ENCODE measurements at regions not wholly inside any gene's neighbourhood (a gene's known extent, or its start where the extent isn't known, plus 50 kb on each side); places are given as distances from the start of the nearest gene placed in this dataset.

DNA sequence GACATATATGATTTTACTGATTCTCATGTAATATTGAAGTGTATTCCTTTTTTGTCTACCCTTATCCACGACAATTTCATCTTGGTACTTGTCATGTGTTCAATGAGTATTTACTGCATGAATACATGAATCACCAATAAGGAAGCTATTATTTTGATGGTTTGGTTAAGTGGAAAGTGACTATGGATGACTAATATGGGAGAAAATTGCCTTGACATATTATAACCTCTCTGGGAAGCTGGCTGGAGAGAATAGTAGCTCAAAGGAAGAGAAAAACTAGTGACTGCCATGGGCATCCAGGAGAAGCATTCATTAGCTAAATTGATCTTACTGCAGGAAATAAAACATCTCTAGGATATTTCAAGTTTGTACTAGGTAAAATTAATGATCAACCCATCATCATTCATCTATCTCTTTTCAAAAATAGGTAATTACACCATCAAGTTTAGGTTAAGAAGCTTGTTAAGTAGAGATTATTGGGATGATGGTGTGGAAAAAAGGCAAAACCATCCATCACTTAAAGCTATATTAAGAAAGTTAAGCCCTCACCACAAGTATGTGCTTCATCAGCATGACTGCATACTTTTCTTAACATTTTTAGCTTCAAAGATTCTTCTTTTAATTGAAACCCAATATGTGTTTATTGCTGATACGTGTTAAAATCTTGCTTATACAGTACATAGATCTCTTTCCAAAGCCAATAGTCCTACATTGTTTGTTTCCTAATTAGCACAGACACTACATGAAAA, 455.2 kb upstream of the ARPP21 start:
- H3K27ac ChIP-seq, result no peak overlapping the region

DNA sequence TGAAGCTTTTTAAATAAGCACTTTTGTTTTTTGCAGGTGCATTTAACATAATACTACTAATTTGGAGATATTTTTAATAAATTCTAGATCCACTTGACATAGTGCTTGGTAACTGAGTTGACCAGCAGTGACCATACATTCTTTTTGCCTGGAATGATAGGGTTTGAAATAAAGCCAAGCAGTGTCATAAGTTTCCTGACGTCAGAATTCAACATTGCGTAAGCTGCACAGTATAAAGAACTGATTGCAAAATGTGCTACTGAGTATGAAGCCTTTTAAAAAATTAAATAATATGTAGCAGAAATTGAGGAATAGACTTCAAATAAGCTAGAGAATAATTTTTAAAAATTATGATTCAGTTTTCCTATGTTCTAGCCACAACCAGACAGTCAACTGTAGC, 454.6 kb upstream of the ARPP21 start:
- Histone ChIP-seq H3K36me3 (no peaks in the 10 kb centered on the region), H3K9me3 (ENCODE audit: low read depth) (no peaks in the 10 kb centered on the region), H3K27me3 (no peaks in the 10 kb centered on the region), H3K27ac (no peak overlapping the region), H3K4me1 (ENCODE audit: low read depth) (no peaks in the 10 kb centered on the region), H3K4me3 (no peak overlapping the region)
- TF ChIP-seq, protein P1, sequence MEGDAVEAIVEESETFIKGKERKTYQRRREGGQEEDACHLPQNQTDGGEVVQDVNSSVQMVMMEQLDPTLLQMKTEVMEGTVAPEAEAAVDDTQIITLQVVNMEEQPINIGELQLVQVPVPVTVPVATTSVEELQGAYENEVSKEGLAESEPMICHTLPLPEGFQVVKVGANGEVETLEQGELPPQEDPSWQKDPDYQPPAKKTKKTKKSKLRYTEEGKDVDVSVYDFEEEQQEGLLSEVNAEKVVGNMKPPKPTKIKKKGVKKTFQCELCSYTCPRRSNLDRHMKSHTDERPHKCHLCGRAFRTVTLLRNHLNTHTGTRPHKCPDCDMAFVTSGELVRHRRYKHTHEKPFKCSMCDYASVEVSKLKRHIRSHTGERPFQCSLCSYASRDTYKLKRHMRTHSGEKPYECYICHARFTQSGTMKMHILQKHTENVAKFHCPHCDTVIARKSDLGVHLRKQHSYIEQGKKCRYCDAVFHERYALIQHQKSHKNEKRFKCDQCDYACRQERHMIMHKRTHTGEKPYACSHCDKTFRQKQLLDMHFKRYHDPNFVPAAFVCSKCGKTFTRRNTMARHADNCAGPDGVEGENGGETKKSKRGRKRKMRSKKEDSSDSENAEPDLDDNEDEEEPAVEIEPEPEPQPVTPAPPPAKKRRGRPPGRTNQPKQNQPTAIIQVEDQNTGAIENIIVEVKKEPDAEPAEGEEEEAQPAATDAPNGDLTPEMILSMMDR (IDR thresholded peaks at IDR 0.05; ENCODE audit: low read depth, low read length), result no peak
- DNase-seq (ENCODE audit: low read depth in 1 of 2, low spot score in 1 of 2), result peak in 1 of 2 donors; percentile 93

More for the DNA sequence above, 455.2 kb upstream of the ARPP21 start:
- Histone ChIP-seq H3K9me3 (ENCODE audit: low read depth) (no peaks in the 10 kb centered on the region), H3K36me3 (no peaks in the 10 kb centered on the region), H3K27me3 (no peaks in the 10 kb centered on the region), H3K4me1 (ENCODE audit: low read depth) (no peaks in the 10 kb centered on the region), H3K4me3 (no peak overlapping the region)
- TF ChIP-seq, protein P1 (IDR thresholded peaks at IDR 0.05; ENCODE audit: low read depth, low read length), result no peak
- DNase-seq (ENCODE audit: low read depth in 1 of 2, low spot score in 1 of 2), result peak in 1 of 2 donors; percentile 20

DNA sequence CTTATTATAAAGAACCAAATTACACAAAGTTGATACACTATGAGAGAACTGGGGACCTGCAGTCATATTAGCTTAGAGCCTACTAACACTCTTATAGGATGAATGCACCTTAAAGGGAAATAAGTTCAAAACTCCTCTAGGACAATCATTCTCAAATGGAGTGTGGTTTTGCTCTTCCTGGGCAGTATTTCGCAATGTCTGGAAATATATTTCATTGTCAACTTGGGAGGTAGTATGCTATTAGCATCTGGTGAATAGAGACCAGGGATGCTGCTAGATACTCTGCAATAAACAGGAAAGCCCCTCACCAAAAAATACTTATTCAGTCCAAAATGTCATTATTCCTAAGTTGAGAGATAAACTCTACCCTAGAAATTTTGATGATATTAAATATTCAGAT, 451.4 kb upstream of the ARPP21 start:
- Histone ChIP-seq H3K9me3 (ENCODE audit: low read depth) (no peaks in the 10 kb centered on the region), H3K27me3 (no peaks in the 10 kb centered on the region), H3K27ac (no peak overlapping the region), H3K4me1 (ENCODE audit: low read depth) (no peaks in the 10 kb centered on the region), H3K36me3 (no peaks in the 10 kb centered on the region), H3K4me3 (no peak overlapping the region)
- peak in 1 of 2 donors; percentile 32 for DNase-seq (ENCODE audit: low read depth in 1 of 2, low spot score in 1 of 2)
- TF ChIP-seq, protein P1 (IDR thresholded peaks at IDR 0.05; ENCODE audit: low read depth, low read length), result no peak

DNA sequence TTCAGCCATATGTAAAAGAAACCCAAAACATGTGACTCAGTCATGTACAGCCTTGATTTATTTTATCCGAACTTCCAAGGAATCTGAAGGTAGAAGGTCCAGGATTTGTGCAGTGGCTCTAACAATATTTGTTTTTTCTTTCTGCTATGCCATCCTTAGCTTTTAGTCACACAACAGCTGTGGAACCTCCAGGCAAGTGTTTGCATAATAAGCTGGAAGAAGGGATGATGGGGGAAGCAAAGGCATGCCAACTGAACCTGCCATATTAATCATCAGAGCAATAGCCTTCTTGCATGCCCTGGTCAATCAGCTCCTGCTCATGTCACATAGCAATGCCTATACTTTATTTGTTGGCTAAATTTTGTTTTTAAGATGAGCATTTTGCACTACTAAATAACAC, 444.7 kb upstream of the ARPP21 start:
- TF ChIP-seq, protein P1 (IDR thresholded peaks at IDR 0.05; ENCODE audit: low read depth, low read length), result no peak
- no peaks in the 10 kb centered on the region for H3K9me3 ChIP-seq (ENCODE audit: low read depth)
- no peak overlapping the region for H3K27ac ChIP-seq
- no peak for DNase-seq (ENCODE audit: low read depth in 1 of 2, low spot score in 1 of 2)
- H3K4me1 ChIP-seq (ENCODE audit: low read depth), result no peaks in the 10 kb centered on the region
- H3K36me3 ChIP-seq, result no peaks in the 10 kb centered on the region
- no peak overlapping the region for H3K4me3 ChIP-seq
- H3K27me3 ChIP-seq, result no peaks in the 10 kb centered on the region

DNA sequence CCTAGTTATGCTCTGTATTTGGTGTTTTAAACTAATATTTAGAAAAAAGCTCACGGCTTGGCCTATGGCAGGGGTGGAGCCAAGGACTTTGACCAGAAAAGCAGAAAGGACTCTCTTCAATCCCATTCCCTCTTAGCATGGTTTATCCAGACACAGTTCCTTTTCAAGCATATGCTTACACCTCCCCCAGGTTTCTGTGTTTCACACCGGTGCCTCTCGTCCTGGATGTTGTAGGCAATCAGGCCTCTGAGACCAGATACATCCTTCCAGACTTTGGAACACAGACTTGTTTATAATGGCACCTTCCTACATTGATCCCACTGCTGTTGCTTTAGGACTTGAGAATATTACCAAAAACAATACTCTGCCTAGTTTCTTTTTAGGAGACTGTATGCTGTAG, 440.5 kb upstream of the ARPP21 start:
- Histone ChIP-seq H3K27ac (no peak overlapping the region), H3K27me3 (no peaks in the 10 kb centered on the region), H3K4me1 (ENCODE audit: low read depth) (no peaks in the 10 kb centered on the region), H3K9me3 (ENCODE audit: low read depth) (no peaks in the 10 kb centered on the region), H3K36me3 (no peaks in the 10 kb centered on the region), H3K4me3 (no peak overlapping the region)
- DNase-seq (ENCODE audit: low read depth in 1 of 2, low spot score in 1 of 2), result no peak
- TF ChIP-seq, protein P1 (IDR thresholded peaks at IDR 0.05; ENCODE audit: low read depth, low read length), result no peak

Measured in cardiac muscle cell (in vitro differentiated cells and primary cell).